HG02970 (cell line): ENCODE measurements at regions not wholly inside any gene's neighbourhood (a gene's known extent, or its start where the extent isn't known, plus 50 kb on each side); places are given as distances from the start of the nearest gene placed in this dataset.

Experiments used
- ATAC-seq: cut with Tn5 transposase; IDR thresholded peaks from one replicate; pipeline ENCODE4 v1.9.1; 2021; ENCODE audit warnings: mild to moderate bottlenecking, moderate library complexity, moderate number of reproducible peaks; ENCODE audit not compliant: unreplicated experiment, low FRiP score

- no peak for ATAC-seq
Measured at GRCh38 chr11:127926721-127927120, 660.6 kb downstream of the ETS1 start.

GRCh38 chr11:127925475-127925874 is 661.9 kb downstream of the ETS1 start:
- no peak for ATAC-seq

GRCh38 chr11:127919206-127920000 is 668.0 kb downstream of the ETS1 start:
- ATAC-seq = no peak

GRCh38 chr11:127902382-127902781 is 685.0 kb downstream of the ETS1 start:
- ATAC-seq = no peak

GRCh38 chr11:127898422-127899365 is 688.7 kb downstream of the ETS1 start:
- no peak for ATAC-seq

DNA sequence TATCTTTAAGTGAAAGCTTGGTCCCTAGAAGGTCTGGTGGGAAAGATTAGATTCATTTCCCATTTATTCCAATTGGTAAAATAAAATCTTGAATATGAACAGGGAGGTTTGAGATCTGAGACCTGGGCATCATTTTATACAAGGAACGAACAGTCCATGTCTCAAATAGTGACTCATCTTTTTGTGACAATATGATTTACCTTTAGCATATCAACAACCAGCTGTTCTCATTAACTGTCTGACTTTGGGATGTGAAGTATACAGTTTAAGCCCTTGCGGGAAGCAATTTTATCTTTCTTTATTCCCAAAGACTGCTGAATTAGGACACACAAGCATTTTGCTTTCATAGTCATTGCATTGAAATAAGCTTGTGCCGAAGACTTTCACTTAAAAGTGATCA is 691.6 kb downstream of the ETS1 start:
- no peak for ATAC-seq

DNA sequence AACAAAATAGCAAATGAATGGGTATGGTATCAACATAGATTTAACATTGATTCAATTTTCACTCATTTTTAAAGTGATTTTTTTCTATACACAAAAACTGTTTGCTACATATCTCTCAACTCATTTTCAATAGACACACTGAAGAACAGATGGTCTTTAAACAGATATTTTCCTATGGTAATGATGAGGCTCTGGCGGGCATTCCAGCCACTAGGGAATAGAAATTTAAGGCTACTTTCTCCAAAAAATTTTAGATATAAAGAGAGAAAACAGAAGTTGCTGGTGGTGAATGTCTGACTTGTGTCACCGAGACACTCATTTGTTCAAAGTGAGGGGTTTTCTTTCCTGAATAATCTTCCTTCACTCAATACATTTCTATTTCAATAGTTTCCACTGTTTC is 693.0 kb downstream of the ETS1 start:
- ATAC-seq = no peak

DNA sequence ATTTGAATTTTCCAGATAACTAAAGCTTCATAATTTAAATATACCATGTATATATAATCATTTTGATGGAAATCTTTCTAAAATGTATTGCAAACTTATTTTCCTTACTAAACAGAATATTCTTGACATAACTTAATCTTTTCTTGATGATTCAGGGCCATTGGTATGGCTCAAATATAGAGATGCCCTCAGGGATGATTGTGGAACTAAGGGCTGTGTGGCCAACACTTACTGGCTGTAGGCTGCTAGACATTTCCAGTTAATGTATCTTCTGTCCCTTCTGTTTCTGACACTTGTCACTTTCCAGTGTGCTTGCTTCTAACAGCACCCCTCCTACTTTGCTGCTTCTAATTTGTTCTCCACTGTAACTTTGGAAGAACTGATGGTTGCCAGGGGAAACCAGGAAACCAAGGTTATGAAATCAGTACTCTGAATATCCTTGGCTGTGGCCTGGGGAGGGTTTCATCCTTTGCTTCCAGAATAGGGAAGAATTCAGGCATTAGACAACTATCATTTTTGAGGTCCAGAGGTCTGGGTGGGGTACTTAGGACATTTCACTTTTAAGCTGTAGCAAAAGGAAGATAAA is 697.2 kb downstream of the ETS1 start:
- no peak for ATAC-seq

DNA sequence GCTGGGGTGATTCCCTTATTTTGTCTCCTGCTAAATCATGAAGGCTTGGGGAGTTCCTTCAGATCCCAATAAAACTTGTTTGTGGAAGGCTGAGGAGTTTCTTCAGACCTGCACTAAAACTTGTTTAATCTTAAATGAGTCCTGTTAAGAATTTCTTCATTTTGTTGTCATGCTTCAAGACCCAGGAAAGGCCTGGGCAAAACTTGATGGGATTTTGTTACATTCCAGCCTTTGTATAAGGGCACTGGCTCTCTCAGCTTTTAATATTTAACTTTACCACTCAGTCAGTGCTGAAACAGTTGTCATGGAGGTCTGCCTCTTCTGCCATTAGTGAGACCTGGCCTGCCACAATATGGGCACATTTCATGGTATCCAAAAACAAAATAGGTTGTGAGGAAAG is 699.0 kb downstream of the ETS1 start:
- ATAC-seq = no peak

DNA sequence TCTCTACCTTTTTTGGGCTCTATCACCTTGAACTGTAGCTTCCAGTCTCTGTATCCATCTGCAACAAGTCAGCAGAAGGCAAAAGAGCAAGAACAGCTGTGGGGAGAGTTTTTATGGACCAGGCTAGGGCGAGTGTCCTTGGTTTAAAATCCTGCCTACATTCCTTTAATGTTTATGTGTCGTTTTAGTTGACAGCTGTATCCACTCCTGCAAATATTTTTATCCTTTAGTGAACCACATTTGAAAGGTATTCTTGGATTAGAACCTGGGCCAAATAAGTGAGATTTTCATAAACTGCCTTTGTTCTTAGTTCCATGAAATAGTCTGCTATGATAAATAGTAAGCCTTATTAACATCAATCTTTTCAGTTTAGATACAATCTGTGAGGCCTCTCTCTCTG is 712.2 kb downstream of the ETS1 start:
- no peak for ATAC-seq

- no peak for ATAC-seq
Measured at GRCh38 chr11:127873478-127873877, 713.9 kb downstream of the ETS1 start.

DNA sequence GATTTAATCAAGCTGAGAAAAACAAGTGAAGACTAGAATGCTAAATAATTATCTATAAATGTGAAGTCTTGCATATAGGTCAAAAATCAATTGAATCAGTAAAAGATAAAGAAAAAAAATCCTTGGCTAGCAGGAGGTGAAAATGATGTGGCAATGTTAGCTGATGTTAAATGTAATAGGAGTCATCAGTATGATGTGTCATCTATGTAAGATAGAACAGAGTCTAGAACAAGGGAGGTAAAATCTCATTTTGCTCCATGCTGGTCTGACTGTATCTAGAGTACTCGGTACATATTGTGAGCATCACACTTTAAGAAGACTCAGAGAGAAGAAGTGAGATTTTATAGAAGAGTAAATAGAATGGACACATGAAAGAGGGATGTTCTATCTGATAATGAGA is 721.2 kb downstream of the ETS1 start:
- ATAC-seq = no peak

DNA sequence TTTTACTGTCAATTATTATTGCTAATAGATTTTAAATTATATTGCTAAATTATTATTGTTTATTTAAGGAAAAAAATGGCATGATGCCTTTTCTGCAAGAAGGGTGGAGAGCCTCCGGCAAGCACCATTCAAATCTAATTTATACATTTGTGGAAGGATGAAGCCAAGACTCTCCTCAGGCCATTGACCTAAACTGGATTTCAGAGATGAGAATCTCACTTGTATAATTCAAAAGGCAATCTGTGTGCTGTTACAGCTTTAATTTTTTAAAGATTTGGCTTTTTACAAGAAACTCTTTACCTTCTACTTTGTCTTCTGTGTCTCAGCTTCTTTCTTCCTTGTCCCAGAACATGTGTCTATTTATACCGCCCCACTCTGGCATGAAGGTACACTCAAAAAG is 722.5 kb downstream of the ETS1 start:
- no peak for ATAC-seq

- ATAC-seq = no peak
Measured at GRCh38 chr11:127862406-127862805, 725.0 kb downstream of the ETS1 start.

GRCh38 chr11:127859941-127860354 is 727.4 kb downstream of the ETS1 start:
- no peak for ATAC-seq

GRCh38 chr11:127844876-127845275 is 742.5 kb downstream of the ETS1 start:
- no peak for ATAC-seq

GRCh38 chr11:127843483-127844396 is 743.6 kb downstream of the ETS1 start:
- ATAC-seq = peak; percentile 60

DNA sequence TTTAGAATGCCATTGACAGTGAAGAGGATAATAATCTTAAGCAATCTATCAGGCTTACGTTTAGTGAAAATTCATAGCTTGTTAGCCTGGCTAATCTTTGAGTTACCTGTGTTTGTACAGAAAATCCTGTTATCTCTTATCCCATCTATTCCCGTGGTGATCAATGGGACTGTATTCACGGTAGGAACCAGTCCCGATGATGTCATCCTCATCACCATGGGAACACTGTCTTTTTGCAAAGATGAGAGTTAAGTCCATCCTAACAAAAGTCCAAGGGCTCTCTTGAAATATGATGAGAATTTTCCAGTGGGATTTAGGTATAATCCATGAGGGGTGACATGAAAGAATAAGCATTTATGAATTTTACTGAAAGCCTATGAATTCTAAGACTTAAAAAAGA is 762.2 kb downstream of the ETS1 start:
- no peak for ATAC-seq

GRCh38 chr11:127818625-127819024 is 768.7 kb downstream of the ETS1 start:
- no peak for ATAC-seq

DNA sequence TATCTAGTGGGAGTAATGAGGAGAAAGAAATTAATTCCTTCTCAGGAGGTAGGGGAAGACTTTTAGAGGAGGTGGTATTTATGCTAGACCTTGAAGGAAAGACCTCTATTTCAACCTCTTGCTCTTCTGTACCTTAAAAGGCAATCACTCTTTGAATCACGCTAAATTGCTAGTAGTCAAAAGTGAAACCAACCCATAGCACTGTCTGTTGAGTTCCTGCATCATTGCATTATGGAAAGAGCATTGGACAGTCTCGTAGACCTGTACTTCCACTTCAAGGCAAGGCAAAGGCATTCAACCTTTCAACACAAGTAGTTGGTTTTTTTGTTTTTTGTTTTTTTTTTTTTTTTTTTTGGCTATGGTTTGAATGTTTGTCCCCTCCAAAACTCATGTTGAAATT is 770.4 kb downstream of the ETS1 start:
- ATAC-seq = no peak
